ENCODE measurements at regions not wholly inside any gene's neighbourhood (a gene's known extent, or its start where the extent isn't known, plus 50 kb on each side); places are given as distances from the start of the nearest gene placed in this dataset.

- H3K27ac ChIP-seq, result no peak overlapping the region
- no peaks in the 10 kb centered on the region for H3K27me3 ChIP-seq
- H3K9me3 ChIP-seq, result no peaks in the 10 kb centered on the region
- TF ChIP-seq, protein P1, sequence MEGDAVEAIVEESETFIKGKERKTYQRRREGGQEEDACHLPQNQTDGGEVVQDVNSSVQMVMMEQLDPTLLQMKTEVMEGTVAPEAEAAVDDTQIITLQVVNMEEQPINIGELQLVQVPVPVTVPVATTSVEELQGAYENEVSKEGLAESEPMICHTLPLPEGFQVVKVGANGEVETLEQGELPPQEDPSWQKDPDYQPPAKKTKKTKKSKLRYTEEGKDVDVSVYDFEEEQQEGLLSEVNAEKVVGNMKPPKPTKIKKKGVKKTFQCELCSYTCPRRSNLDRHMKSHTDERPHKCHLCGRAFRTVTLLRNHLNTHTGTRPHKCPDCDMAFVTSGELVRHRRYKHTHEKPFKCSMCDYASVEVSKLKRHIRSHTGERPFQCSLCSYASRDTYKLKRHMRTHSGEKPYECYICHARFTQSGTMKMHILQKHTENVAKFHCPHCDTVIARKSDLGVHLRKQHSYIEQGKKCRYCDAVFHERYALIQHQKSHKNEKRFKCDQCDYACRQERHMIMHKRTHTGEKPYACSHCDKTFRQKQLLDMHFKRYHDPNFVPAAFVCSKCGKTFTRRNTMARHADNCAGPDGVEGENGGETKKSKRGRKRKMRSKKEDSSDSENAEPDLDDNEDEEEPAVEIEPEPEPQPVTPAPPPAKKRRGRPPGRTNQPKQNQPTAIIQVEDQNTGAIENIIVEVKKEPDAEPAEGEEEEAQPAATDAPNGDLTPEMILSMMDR (IDR thresholded peaks at IDR 0.05), result no peak
- no peak overlapping the region for H3K4me3 ChIP-seq (ENCODE audit: low read depth in 1 of 2, low read length in 1 of 2)
- H3K36me3 ChIP-seq, result no peaks in the 10 kb centered on the region
- H3K4me1 ChIP-seq (ENCODE audit: control insufficient read depth in 1 of 2, insufficient read depth in 1 of 2, low read depth in 1 of 2, low read length in 1 of 2), result no peaks in the 10 kb centered on the region
These were observed 94.4 kb upstream of the ADCY1 start for GRCh38 chr7:45479781-45480180.

DNA sequence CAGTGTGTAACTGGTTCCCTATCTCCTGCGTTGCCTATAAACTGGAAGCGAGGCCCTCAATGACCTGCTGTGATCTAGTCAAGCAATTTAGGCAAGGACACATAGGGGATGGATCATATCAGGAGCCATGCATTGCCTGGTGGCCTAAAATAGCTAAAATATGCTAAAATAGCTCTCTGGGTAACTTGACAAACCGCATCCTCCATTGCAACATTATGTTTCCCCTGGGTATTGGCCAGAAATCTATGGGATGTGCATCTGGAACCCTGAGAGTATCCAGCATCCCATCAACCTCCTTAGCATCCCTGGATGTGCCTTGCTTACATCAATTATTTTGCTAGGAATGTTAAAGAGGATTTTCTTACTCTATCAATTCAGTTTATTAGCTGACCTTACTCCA lies 91.7 kb upstream of the ADCY1 start:
- no peaks in the 10 kb centered on the region for H3K9me3 ChIP-seq
- TF ChIP-seq, protein P1 (IDR thresholded peaks at IDR 0.05), result no peak
- no peaks in the 10 kb centered on the region for H3K36me3 ChIP-seq
- no peak overlapping the region for H3K27ac ChIP-seq
- H3K4me1 ChIP-seq (ENCODE audit: control insufficient read depth in 1 of 2, insufficient read depth in 1 of 2, low read depth in 1 of 2, low read length in 1 of 2), result no peaks in the 10 kb centered on the region
- no peak overlapping the region for H3K4me3 ChIP-seq (ENCODE audit: low read depth in 1 of 2, low read length in 1 of 2)
- no peaks in the 10 kb centered on the region for H3K27me3 ChIP-seq

DNA sequence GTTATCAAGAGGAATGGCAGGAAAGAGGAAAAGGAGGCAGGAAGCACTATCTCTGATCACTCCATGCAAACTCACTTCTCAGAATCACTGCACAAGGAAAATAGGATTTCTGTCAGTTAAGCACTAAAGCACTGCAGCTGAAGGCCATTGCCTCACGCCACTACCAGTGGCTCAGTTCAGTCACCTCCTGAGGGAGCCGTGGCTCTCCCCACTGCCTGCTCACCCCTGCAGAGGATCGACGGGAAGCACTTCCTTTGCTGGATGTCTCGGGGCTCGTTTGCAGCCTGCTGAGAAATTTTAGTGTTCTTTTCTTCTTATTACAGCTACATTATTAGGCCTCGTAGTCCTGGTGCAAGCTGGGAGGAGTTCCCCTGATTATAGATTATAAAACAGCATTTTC lies 90.1 kb upstream of the ADCY1 start:
- TF ChIP-seq, protein P1 (IDR thresholded peaks at IDR 0.05), result no peak
- no peak overlapping the region for H3K4me3 ChIP-seq (ENCODE audit: low read depth in 1 of 2, low read length in 1 of 2)

DNA sequence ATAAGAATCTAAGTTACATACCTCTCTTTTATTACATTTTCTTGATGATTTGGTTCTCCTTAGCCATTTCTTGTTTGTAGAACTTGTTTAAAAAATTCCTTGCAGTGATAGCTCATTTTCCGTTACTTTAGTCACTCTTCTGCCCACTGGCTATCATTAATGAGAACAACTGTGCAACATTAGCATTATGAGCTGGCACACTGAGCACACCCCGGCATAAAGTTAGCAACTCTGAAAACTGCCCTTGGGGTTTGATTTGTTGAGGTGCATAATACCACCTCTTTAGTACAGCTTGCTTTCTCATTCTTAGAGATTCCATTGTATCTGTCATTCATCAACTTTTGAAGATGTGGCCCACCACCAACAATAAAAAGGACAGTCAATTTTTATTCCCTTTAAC lies 87.6 kb upstream of the ADCY1 start:
- Histone ChIP-seq H3K36me3 (no peaks in the 10 kb centered on the region), H3K4me1 (ENCODE audit: control insufficient read depth in 1 of 2, insufficient read depth in 1 of 2, low read depth in 1 of 2, low read length in 1 of 2) (no peaks in the 10 kb centered on the region), H3K27me3 (no peaks in the 10 kb centered on the region), H3K27ac (no peak overlapping the region), H3K4me3 (ENCODE audit: low read depth in 1 of 2, low read length in 1 of 2) (no peak overlapping the region), H3K9me3 (no peaks in the 10 kb centered on the region)
- TF ChIP-seq, protein P1 (IDR thresholded peaks at IDR 0.05), result no peak

More for the DNA sequence above, 90.1 kb upstream of the ADCY1 start:
- Histone ChIP-seq H3K36me3 (no peaks in the 10 kb centered on the region), H3K27me3 (no peaks in the 10 kb centered on the region), H3K9me3 (no peaks in the 10 kb centered on the region), H3K4me1 (ENCODE audit: control insufficient read depth in 1 of 2, insufficient read depth in 1 of 2, low read depth in 1 of 2, low read length in 1 of 2) (no peaks in the 10 kb centered on the region), H3K27ac (no peak overlapping the region)

DNA sequence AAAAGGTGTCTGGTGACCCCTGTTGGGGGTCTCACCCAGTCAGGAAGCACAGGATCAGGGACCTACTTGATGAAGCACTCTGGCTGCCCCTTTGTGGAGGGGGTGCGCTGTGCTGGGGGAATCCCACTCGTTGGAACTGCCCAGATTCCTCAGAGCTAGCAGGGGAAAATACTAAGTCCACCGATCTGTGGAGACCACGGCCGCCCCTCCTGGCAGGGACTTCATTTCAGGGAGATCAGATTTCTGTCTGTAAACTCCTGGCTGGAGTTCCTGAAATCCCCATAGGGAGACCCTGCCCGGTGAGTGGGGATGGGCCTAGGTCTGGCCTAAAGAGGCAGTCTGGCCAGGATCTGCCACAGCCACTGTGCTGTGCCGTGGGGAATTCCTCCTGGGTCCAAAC lies 79.3 kb upstream of the ADCY1 start:
- Histone ChIP-seq H3K4me1 (ENCODE audit: control insufficient read depth in 1 of 2, insufficient read depth in 1 of 2, low read depth in 1 of 2, low read length in 1 of 2) (no peaks in the 10 kb centered on the region), H3K36me3 (no peaks in the 10 kb centered on the region), H3K27me3 (no peaks in the 10 kb centered on the region), H3K9me3 (no peaks in the 10 kb centered on the region), H3K4me3 (ENCODE audit: low read depth in 1 of 2, low read length in 1 of 2) (no peak overlapping the region), H3K27ac (no peak overlapping the region)
- TF ChIP-seq, protein P1 (IDR thresholded peaks at IDR 0.05), result no peak

DNA sequence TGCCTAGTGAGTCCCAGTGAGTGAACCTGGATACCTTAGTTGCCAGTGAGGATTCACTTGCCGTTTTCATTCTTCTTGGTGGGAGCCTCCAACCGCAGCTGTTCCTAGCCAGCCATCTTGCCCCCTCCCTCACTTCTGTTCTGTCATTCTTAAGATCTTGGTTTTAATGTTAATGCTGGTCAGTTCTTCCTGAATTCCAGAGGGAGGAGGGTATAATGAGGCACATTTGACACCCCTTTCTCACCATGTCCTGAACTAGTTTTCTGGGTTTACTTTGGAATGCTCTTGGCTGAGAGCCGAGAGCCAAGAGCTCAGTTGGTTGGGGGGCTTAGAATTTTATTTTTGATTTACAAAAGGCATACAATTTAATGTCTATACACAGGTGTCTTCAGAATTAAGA lies 78.5 kb upstream of the ADCY1 start:
- H3K9me3 ChIP-seq, result no peaks in the 10 kb centered on the region
- no peak overlapping the region for H3K4me3 ChIP-seq (ENCODE audit: low read depth in 1 of 2, low read length in 1 of 2)
- H3K36me3 ChIP-seq, result no peaks in the 10 kb centered on the region
- H3K4me1 ChIP-seq (ENCODE audit: control insufficient read depth in 1 of 2, insufficient read depth in 1 of 2, low read depth in 1 of 2, low read length in 1 of 2), result no peaks in the 10 kb centered on the region
- TF ChIP-seq, protein P1 (IDR thresholded peaks at IDR 0.05), result no peak
- no peaks in the 10 kb centered on the region for H3K27me3 ChIP-seq
- H3K27ac ChIP-seq, result no peak overlapping the region
